Ramos (cell line): ENCODE measurements at regions not wholly inside any gene's neighbourhood (a gene's known extent, or its start where the extent isn't known, plus 50 kb on each side); places are given as distances from the start of the nearest gene placed in this dataset.

Source experiments
- in situ Hi-C: fragments of 300-500 bp; cut with MboI; formaldehyde crosslinking; loops from one replicate; pipeline ENCODE4 v1.14.3; 2022; ENCODE audit warnings: low sequenced_read_pairs; ENCODE audit not compliant: unreplicated experiment

- in situ Hi-C loops: no loop called here
Measured at GRCh38 chr1:221394011-221394544, 347.8 kb downstream of the DUSP10 start.

GRCh38 chr1:221396526-221396925 lies 345.4 kb downstream of the DUSP10 start:
- in situ Hi-C loops: no loop called here

- in situ Hi-C loops: no loop called here
Measured at GRCh38 chr1:221397141-221397540, 344.7 kb downstream of the DUSP10 start.

GRCh38 chr1:221397606-221398005 lies 344.3 kb downstream of the DUSP10 start:
- in situ Hi-C loops: no loop called here

GRCh38 chr1:221405146-221405545 lies 336.7 kb downstream of the DUSP10 start:
- in situ Hi-C loops: no loop called here

- in situ Hi-C loops: no loop called here
Measured at GRCh38 chr1:221408117-221408803, 333.6 kb downstream of the DUSP10 start.

GRCh38 chr1:221411283-221411682 lies 330.6 kb downstream of the DUSP10 start:
- in situ Hi-C loops: no loop called here

- in situ Hi-C loops: no loop called here
Measured at GRCh38 chr1:221414772-221415539, 326.9 kb downstream of the DUSP10 start.

- in situ Hi-C loops: no loop called here
Measured at GRCh38 chr1:221415651-221416050, 326.2 kb downstream of the DUSP10 start.

- in situ Hi-C loops: no loop called here
Measured at GRCh38 chr1:221416142-221416541, 325.7 kb downstream of the DUSP10 start.

- in situ Hi-C loops: no loop called here
Measured at GRCh38 chr1:221416723-221417122, 325.2 kb downstream of the DUSP10 start.

- in situ Hi-C loops: no loop called here
Measured at GRCh38 chr1:221418346-221418745, 323.5 kb downstream of the DUSP10 start.

GRCh38 chr1:221419513-221420095 lies 322.3 kb downstream of the DUSP10 start:
- in situ Hi-C loops: no loop called here

- in situ Hi-C loops: no loop called here
Measured at GRCh38 chr1:221429264-221429663, 312.6 kb downstream of the DUSP10 start.

- in situ Hi-C loops: no loop called here
Measured at GRCh38 chr1:221430152-221430960, 311.5 kb downstream of the DUSP10 start.

- in situ Hi-C loops: no loop called here
Measured at GRCh38 chr1:221431068-221431651, 310.7 kb downstream of the DUSP10 start.

- in situ Hi-C loops: no loop called here
Measured at GRCh38 chr1:221431961-221432360, 309.9 kb downstream of the DUSP10 start.

GRCh38 chr1:221435504-221435904 lies 306.4 kb downstream of the DUSP10 start:
- in situ Hi-C loops: no loop called here

GRCh38 chr1:221437171-221437570 lies 304.7 kb downstream of the DUSP10 start:
- in situ Hi-C loops: no loop called here

- in situ Hi-C loops: no loop called here
Measured at GRCh38 chr1:221437926-221438325, 304.0 kb downstream of the DUSP10 start.
